Omental fat pad (tissue), 3 donors: ENCODE measurements at regions not wholly inside any gene's neighbourhood (a gene's known extent, or its start where the extent isn't known, plus 50 kb on each side); places are given as distances from the start of the nearest gene placed in this dataset.

ENCODE experiments used
- ATAC-seq: fragments of 150-250 bp; one replicate; pipeline ENCODE4 v1.9.1; 2016; ENCODE audit warnings: mild to moderate bottlenecking, moderate library complexity; ENCODE audit not compliant: low FRiP score
- DNase-seq: peaks from one replicate; pipeline ENCODE4 v3.0.0-alpha.2; 2019; ENCODE audit warnings: low spot score
- TF ChIP-seq, protein P1 (sequence below), 3 donors: fragments of 450-650 bp; IDR thresholded peaks; one replicate each; pipeline ENCODE4 v1.5.1; 2016 to 2017; ENCODE audit warnings: antibody characterized with exemption in 3 of 3, mild to moderate bottlenecking in 3 of 3, moderate library complexity in 2 of 3

DNA sequence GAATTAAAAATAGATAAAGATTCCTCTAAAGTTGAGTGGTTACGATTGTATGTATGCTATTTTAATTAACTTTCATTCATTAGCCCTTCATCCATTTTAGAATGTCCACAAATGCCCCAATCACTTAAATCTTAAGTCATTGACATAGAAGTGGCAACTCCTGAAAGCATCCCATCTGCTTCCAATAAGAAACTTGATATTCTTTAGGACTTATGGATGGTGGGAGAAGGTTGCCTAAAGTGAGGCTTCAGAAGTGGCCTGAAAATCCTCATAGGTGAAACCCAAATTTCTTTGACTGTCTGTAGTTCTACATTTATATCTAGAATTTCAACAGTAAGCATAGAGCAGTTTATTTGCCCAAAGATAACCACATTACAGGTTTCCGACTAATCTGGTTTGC, 161.7 kb upstream of the HMGA2 start:
- ATAC-seq (no peak), DNase-seq (no peak)
- TF ChIP-seq, protein P1, sequence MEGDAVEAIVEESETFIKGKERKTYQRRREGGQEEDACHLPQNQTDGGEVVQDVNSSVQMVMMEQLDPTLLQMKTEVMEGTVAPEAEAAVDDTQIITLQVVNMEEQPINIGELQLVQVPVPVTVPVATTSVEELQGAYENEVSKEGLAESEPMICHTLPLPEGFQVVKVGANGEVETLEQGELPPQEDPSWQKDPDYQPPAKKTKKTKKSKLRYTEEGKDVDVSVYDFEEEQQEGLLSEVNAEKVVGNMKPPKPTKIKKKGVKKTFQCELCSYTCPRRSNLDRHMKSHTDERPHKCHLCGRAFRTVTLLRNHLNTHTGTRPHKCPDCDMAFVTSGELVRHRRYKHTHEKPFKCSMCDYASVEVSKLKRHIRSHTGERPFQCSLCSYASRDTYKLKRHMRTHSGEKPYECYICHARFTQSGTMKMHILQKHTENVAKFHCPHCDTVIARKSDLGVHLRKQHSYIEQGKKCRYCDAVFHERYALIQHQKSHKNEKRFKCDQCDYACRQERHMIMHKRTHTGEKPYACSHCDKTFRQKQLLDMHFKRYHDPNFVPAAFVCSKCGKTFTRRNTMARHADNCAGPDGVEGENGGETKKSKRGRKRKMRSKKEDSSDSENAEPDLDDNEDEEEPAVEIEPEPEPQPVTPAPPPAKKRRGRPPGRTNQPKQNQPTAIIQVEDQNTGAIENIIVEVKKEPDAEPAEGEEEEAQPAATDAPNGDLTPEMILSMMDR (IDR thresholded peaks at IDR 0.05), result no peak

DNA sequence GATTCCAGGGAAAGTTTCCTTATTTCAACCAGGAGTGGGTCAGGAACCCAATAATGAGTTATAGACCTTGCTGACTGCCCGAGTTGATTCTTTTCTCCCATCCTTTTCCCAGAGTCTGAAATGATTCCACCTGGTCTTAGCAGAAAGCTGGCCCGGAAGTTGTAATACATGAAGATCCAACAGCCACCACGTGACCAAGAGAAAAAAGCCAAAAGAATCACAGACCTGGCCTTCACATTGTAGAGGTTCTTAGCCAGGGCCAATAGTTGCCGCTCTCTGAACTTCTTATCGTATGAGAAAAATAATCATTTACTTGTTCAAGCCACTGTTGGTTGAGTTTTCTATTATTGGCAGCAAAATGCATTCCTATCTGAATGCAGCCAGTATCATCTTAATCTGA, 161.2 kb upstream of the HMGA2 start:
- ATAC-seq, result no peak
- TF ChIP-seq, protein P1 (IDR thresholded peaks at IDR 0.05), result no peak
- no peak for DNase-seq

DNA sequence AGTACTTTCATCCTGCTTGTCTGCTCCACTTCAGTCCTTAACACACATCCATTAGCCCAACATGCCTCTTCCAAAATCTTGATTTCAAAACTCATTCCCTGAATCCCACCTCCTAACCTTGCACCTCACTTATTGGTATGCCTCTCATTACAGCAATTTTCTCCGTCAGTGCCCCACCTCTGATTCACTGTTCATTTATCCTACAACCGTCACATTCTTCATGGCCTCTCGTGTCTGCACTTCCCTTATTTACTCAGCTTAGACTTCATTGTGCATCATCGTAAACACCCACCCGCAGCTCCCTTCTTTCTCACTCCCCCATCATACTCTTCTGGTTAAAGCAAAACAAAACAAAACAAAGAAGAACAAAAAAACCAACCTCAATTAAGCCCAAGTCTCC, 160.6 kb upstream of the HMGA2 start:
- DNase-seq, result no peak
- TF ChIP-seq, protein P1 (IDR thresholded peaks at IDR 0.05), result no peak
- no peak for ATAC-seq

DNA sequence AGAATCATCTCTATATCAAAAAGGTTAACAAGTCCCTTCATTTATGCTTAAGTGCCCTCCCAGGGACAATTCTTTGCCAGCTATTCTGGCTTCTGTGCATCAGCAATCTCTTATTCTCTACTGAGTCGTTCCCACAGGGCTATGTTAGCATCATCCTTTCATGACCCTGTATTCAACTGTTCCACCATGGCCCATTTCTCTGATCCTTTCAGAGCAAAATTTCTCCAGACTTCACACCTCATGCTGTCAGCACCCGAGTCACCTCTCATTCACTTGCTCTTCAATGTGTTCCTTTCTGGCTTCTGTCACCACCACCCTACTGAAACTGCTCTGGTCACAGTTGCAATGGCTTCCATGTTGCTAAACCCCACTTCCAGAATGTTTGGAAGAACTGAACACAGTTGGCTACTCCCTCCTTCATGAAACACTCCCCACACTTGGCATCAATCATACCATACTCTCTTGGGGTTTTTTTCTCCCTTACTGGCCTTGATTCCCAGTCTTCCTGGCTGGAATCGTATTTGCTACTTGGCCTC, 159.5 kb upstream of the HMGA2 start:
- ATAC-seq (no peak), DNase-seq (no peak)
- TF ChIP-seq, protein P1 (IDR thresholded peaks at IDR 0.05), result no peak

DNA sequence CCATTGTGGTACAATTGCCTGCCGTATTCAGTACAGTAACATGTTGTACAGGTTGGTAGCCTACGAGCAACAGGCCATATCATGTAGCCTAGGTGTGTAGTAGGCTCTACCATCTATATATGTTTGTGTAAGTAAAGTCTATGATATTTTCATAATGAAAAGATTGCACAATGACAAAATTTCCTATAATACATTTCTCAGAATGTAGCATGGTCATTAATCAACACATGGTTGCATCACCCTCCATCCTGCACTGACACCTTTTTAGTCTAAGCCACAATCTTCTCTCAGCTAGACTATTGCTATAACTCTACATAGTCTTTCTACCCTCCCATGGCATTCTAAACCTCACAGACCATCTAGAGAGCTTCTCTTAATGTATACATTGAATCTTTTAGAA, 158.5 kb upstream of the HMGA2 start:
- TF ChIP-seq, protein P1 (IDR thresholded peaks at IDR 0.05), result no peak
- ATAC-seq (no peak), DNase-seq (no peak)

DNA sequence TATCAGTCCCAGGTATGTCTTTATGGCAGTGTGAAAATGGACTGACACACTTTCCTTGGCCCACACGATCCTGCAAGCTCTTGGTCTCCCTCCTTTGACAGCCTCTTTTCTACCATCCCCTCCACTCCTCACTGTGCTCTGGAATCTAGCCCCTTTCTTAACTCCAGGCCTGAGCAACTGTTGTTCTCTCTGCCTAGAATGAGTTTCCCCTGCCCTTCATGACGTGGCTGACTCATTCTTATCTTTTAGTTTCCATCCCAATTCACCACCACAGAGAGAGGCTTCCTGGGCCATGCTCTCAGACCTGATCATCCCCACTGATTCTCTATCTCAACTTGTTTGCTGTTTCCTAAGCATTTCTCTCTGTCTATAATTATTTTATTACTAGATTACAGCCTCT, 157.4 kb upstream of the HMGA2 start:
- no peak for ATAC-seq

DNA sequence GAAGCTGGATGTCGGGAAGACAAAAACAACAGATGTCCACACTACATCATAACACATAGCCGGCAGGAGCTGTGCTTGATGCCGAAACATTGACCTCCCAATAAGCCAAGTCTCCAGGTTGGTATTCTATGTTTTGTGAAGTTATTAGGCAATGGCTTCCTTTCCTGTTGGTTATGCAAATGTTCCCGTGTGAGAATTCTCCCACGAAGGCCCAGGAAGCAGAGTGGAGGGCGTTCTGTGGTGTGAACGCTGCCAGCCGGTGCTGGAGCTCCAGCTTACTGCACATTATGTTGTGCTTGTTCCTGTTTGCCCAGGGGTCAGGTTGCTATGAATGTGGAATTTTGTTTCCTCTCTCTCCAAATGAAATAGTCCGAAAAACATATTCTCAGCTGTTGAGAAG, 156.4 kb upstream of the HMGA2 start:
- ATAC-seq, result no peak
- DNase-seq, result no peak
- TF ChIP-seq, protein P1 (IDR thresholded peaks at IDR 0.05), result no peak

More for the DNA sequence above, 157.4 kb upstream of the HMGA2 start:
- DNase-seq, result no peak
- TF ChIP-seq, protein P1 (IDR thresholded peaks at IDR 0.05), result no peak
